AG08395 (cell line): ENCODE measurements at regions not wholly inside any gene's neighbourhood (a gene's known extent, or its start where the extent isn't known, plus 50 kb on each side); places are given as distances from the start of the nearest gene placed in this dataset.

Source experiments
- DNase-seq: peaks from one replicate; pipeline ENCODE4 v3.0.0; 2012; ENCODE audit warnings: mixed read lengths, low spot score

- peak; percentile 58 for DNase-seq
These were observed 258.6 kb downstream of the CBLN1 start for GRCh38 chr16:49023050-49023449.

GRCh38 chr16:49022351-49022963 lies 259.2 kb downstream of the CBLN1 start:
- DNase-seq: no peak

GRCh38 chr16:49021136-49021535 lies 260.5 kb downstream of the CBLN1 start:
- DNase-seq: peak; percentile 48

GRCh38 chr16:49020436-49020835 lies 261.2 kb downstream of the CBLN1 start:
- DNase-seq: no peak

- DNase-seq: no peak
These were observed 261.8 kb downstream of the CBLN1 start for GRCh38 chr16:49019831-49020230.

GRCh38 chr16:49019081-49019633 lies 262.5 kb downstream of the CBLN1 start:
- no peak for DNase-seq

GRCh38 chr16:49018259-49018931 lies 263.2 kb downstream of the CBLN1 start:
- no peak for DNase-seq

GRCh38 chr16:49017501-49017900 lies 264.1 kb downstream of the CBLN1 start:
- no peak for DNase-seq

- DNase-seq: no peak
These were observed 265.2 kb downstream of the CBLN1 start for GRCh38 chr16:49016461-49016860.

- no peak for DNase-seq
These were observed 266.4 kb downstream of the CBLN1 start for GRCh38 chr16:49015225-49015592.

GRCh38 chr16:49014277-49015224 lies 267.1 kb downstream of the CBLN1 start:
- DNase-seq: no peak

GRCh38 chr16:49013727-49014080 lies 267.9 kb downstream of the CBLN1 start:
- no peak for DNase-seq

- DNase-seq: no peak
These were observed 268.5 kb downstream of the CBLN1 start for GRCh38 chr16:49012961-49013726.

GRCh38 chr16:49011901-49012300 lies 269.7 kb downstream of the CBLN1 start:
- DNase-seq: no peak

- no peak for DNase-seq
These were observed 270.8 kb downstream of the CBLN1 start for GRCh38 chr16:49010879-49011278.

- DNase-seq: peak; percentile 23
These were observed 271.2 kb downstream of the CBLN1 start for GRCh38 chr16:49010396-49010795.

- no peak for DNase-seq
These were observed 272.4 kb downstream of the CBLN1 start for GRCh38 chr16:49009204-49009603.

GRCh38 chr16:49003992-49004391 lies 277.6 kb downstream of the CBLN1 start:
- no peak for DNase-seq

GRCh38 chr16:49003022-49003421 lies 278.6 kb downstream of the CBLN1 start:
- no peak for DNase-seq

- DNase-seq: no peak
These were observed 281.0 kb downstream of the CBLN1 start for GRCh38 chr16:49000594-49000993.

- DNase-seq: no peak
These were observed 282.1 kb downstream of the CBLN1 start for GRCh38 chr16:48999508-48999907.

- DNase-seq: no peak
These were observed 282.6 kb downstream of the CBLN1 start for GRCh38 chr16:48999044-48999443.
